Natural killer cell (primary cell): ENCODE measurements at regions not wholly inside any gene's neighbourhood (a gene's known extent, or its start where the extent isn't known, plus 50 kb on each side); places are given as distances from the start of the nearest gene placed in this dataset.
"Not testable (repeated sequence)": the region's sequence is repeated elsewhere in the genome, so short reads cannot be mapped to it uniquely, and the experiment has no call there.

ENCODE experiments used
- ATAC-seq, 3 donors: fragments of 150-1000 bp in 2 of 3; fragments of 200-7000 bp in 1 of 3; cut with Tn5 transposase; 1 replicate in 1 of 3; 2 replicates in 2 of 3; pipeline ENCODE4 v1.10.0; 2021; ENCODE audit warnings: mild to moderate bottlenecking in 2 of 3, moderate library complexity in 2 of 3
- DNase-seq, 2 donors: peaks; one replicate each; pipeline versions ENCODE4 v3.0.0 to v3.0.0-alpha.2; 2013 to 2021; ENCODE audit warnings: mixed read lengths in 1 of 2
- H3K27ac ChIP-seq: one replicate; pipeline ENCODE4 v1.5.1; 2013; ENCODE audit warnings: mild to moderate bottlenecking, low read length
- H3K27me3 ChIP-seq: one replicate; pipeline ENCODE4 v1.6.1; 2013; ENCODE audit warnings: low read length; ENCODE audit not compliant: control insufficient read depth, insufficient read depth
- H3K36me3 ChIP-seq: one replicate; pipeline ENCODE4 v1.6.1; 2013; ENCODE audit warnings: low read length; ENCODE audit not compliant: control insufficient read depth, insufficient read depth
- H3K4me1 ChIP-seq: one replicate; pipeline ENCODE4 v1.6.1; 2013; ENCODE audit warnings: low read length; ENCODE audit not compliant: control insufficient read depth, insufficient read depth
- H3K4me3 ChIP-seq: one replicate; pipeline ENCODE4 v1.5.1; 2013; ENCODE audit warnings: low read length
- H3K9me3 ChIP-seq: one replicate; pipeline ENCODE4 v1.6.1; 2013; ENCODE audit warnings: low read length; ENCODE audit not compliant: control insufficient read depth, insufficient read depth
- H3K27ac Mint-ChIP-seq, 2 donors: one replicate each; pipeline ENCODE4 v1.8.0; 2022; ENCODE audit warnings: mild to moderate bottlenecking in 2 of 2, mixed read lengths in 2 of 2, moderate library complexity in 1 of 2
- H3K27me3 Mint-ChIP-seq, 2 donors: one replicate each; pipeline ENCODE4 v1.8.0; 2022; ENCODE audit warnings: low read depth in 2 of 2, mixed read lengths in 2 of 2
- H3K36me3 Mint-ChIP-seq: one replicate; pipeline ENCODE4 v1.8.0; 2022; ENCODE audit warnings: mixed read lengths
- H3K4me1 Mint-ChIP-seq, 2 donors: one replicate each; pipeline ENCODE4 v1.8.0; 2022; ENCODE audit warnings: mixed read lengths in 2 of 2
- H3K4me3 Mint-ChIP-seq: one replicate; pipeline ENCODE4 v1.8.0; 2022; ENCODE audit warnings: mild to moderate bottlenecking, moderate library complexity, mixed read lengths
- H3K9me3 Mint-ChIP-seq, 2 donors: one replicate each; pipeline ENCODE4 v1.8.0; 2022; ENCODE audit warnings: mixed read lengths in 2 of 2
- WGBS: methylation state at CpG from one replicate; pipeline ENCODE4 v1.1.7; 2013; ENCODE audit warnings: missing lambda C conversion rate; ENCODE audit not compliant: insufficient coverage; 5-methylcytosine and 5-hydroxymethylcytosine counted together
- intact Hi-C: fragments of 100-400 bp; cut with micrococcal nuclease; formaldehyde crosslinking; loops from one replicate; pipeline ENCODE4 v1.14.2; 2022
- TF ChIP-seq, protein P1 (sequence below): fragments of 200-600 bp; IDR thresholded peaks from one replicate; pipeline ENCODE4 v1.8.0; 2022; ENCODE audit warnings: antibody characterized with exemption

DNA sequence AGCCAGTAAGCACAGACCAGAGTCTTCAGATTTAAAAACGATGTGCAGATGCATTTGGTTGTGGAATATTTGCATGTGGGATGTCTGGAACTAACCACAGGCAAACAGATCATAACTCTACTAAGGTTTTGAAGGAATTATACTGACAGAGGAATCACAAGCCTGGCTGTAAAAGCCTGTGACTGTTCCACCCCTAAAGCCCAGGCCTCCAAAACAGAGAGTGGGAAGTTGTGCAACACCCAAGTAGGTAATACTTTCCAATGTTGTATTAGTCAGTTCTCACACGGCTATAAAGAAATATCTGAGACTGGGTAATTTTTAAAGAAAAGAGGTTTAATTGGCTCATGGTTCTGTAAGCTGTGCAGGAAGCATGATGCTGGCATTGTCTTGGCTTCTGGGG, 68.1 kb upstream of the DCD start:
- intact Hi-C loops: no loop called here
- no peak for DNase-seq
- no peak overlapping the region for H3K4me3 Mint-ChIP-seq
- ATAC-seq: no peak
- no peak overlapping the region for H3K27ac ChIP-seq
- no peaks in the 10 kb centered on the region for H3K9me3 Mint-ChIP-seq
- no peak overlapping the region for H3K4me3 ChIP-seq
- H3K9me3 ChIP-seq: no peaks in the 10 kb centered on the region
- H3K27ac Mint-ChIP-seq: no peak overlapping the region
- H3K36me3 Mint-ChIP-seq: no peaks in the 10 kb centered on the region
- no peaks in the 10 kb centered on the region for H3K27me3 ChIP-seq
- TF ChIP-seq, protein P1, sequence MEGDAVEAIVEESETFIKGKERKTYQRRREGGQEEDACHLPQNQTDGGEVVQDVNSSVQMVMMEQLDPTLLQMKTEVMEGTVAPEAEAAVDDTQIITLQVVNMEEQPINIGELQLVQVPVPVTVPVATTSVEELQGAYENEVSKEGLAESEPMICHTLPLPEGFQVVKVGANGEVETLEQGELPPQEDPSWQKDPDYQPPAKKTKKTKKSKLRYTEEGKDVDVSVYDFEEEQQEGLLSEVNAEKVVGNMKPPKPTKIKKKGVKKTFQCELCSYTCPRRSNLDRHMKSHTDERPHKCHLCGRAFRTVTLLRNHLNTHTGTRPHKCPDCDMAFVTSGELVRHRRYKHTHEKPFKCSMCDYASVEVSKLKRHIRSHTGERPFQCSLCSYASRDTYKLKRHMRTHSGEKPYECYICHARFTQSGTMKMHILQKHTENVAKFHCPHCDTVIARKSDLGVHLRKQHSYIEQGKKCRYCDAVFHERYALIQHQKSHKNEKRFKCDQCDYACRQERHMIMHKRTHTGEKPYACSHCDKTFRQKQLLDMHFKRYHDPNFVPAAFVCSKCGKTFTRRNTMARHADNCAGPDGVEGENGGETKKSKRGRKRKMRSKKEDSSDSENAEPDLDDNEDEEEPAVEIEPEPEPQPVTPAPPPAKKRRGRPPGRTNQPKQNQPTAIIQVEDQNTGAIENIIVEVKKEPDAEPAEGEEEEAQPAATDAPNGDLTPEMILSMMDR: no peak
- H3K36me3 ChIP-seq: no peaks in the 10 kb centered on the region
- H3K27me3 Mint-ChIP-seq: peaks cover 19 to 63% of the 10 kb centered on the region in 2 donors
- no peaks in the 10 kb centered on the region for H3K4me1 ChIP-seq
- WGBS: 53% methylated on average over 2 of the region's 2 CpGs
- H3K4me1 Mint-ChIP-seq: no peaks in the 10 kb centered on the region

DNA sequence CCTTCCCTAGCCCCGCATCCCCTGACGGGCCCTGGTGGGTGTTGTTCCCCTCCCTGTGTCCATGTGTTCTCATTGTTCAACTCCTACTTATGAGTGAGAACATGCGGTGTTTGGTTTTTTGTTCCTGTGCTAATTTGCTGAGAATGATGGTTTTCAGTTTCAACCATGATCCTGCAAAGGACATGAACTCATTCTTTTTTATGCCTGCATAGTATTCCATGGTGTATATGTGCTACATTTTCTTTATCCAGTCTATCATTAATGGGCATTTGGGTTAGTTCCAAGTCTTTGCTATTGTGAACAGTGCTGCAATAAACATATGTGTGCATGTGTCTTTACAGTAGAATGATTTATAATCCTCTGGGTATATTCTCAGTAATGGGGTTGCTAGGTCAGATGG, 65.7 kb upstream of the DCD start:
- H3K9me3 ChIP-seq, H3K4me1 Mint-ChIP-seq, H3K4me1 ChIP-seq, DNase-seq, intact Hi-C loops, H3K27ac Mint-ChIP-seq, H3K36me3 Mint-ChIP-seq, H3K36me3 ChIP-seq, H3K27ac ChIP-seq, H3K9me3 Mint-ChIP-seq, H3K27me3 ChIP-seq, ATAC-seq, H3K4me3 ChIP-seq, H3K4me3 Mint-ChIP-seq: not testable (repeated sequence)
- 33% methylated on average over 1 of the region's 3 CpGs for WGBS
- H3K27me3 Mint-ChIP-seq: peaks cover 17 to 47% of the 10 kb centered on the region in 2 donors

DNA sequence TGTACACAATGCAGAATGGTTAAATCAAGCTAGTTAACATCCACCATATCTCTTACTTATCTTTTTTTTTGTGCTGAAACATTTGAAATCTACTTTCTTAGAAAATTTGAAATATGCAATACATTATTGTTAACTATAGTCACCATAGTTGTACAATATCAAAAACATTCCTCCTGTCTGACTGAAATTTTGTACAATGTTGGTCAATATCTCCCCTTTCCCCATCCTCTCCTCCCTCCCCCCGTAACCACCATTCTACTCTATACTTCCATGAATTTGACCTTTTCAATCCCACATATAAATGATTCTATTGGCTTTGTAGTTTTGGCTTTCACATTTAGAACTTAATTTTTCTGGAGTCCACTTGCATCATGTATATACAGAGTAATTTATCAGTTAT, 63.5 kb upstream of the DCD start:
- DNase-seq (no peak), ATAC-seq (no peak)
- H3K36me3 ChIP-seq: no peaks in the 10 kb centered on the region
- TF ChIP-seq, protein P1: no peak
- no peaks in the 10 kb centered on the region for H3K4me1 Mint-ChIP-seq
- H3K9me3 Mint-ChIP-seq: no peaks in the 10 kb centered on the region
- no peak overlapping the region for H3K4me3 Mint-ChIP-seq
- WGBS: 100% methylated on average over 1 of the region's 1 CpG
- H3K27me3 ChIP-seq: no peaks in the 10 kb centered on the region
- intact Hi-C loops: no loop called here
- H3K36me3 Mint-ChIP-seq: no peaks in the 10 kb centered on the region
- H3K4me1 ChIP-seq: no peaks in the 10 kb centered on the region
- no peak overlapping the region for H3K27ac ChIP-seq
- H3K27ac Mint-ChIP-seq: no peak overlapping the region
- H3K9me3 ChIP-seq: no peaks in the 10 kb centered on the region
- no peak overlapping the region for H3K4me3 ChIP-seq
- H3K27me3 Mint-ChIP-seq: peaks cover 13 to 39% of the 10 kb centered on the region in 2 donors

DNA sequence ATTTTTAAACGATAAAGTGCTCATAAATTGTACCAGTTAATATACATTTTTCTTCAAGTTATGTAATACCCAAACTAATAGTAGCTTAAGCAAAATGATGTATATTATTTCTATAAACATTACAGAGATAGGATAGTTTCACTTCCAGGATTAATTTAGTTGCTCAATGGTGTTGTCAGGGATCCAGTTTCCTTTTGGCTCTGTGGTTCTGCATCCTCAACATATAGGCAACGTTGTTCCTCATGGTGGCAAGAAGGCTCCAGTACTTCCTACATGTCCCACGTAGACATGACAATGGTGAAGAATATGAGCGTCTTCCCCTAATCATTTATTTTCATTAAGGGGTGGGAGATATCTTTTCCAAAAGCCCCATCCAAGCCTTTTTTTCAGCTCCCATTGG, 60.7 kb upstream of the DCD start:
- Mint-ChIP-seq H3K4me3 (no peak overlapping the region), H3K27me3 (peaks cover 14 to 39% of the 10 kb centered on the region in 2 donors), H3K27ac (no peak overlapping the region), H3K4me1 (no peaks in the 10 kb centered on the region), H3K36me3 (no peaks in the 10 kb centered on the region), H3K9me3 (no peaks in the 10 kb centered on the region)
- Histone ChIP-seq H3K9me3 (no peaks in the 10 kb centered on the region), H3K36me3 (no peaks in the 10 kb centered on the region), H3K4me1 (no peaks in the 10 kb centered on the region), H3K27ac (no peak overlapping the region), H3K27me3 (no peaks in the 10 kb centered on the region), H3K4me3 (no peak overlapping the region)
- intact Hi-C loops: no loop called here
- ATAC-seq (no peak), DNase-seq (no peak)
- 33% methylated on average over 1 of the region's 4 CpGs for WGBS
- TF ChIP-seq, protein P1: no peak
